Kasumi-1 (cell line): ENCODE measurements at regions not wholly inside any gene's neighbourhood (a gene's known extent, or its start where the extent isn't known, plus 50 kb on each side); places are given as distances from the start of the nearest gene placed in this dataset.
"Not testable (repeated sequence)": the region's sequence is repeated elsewhere in the genome, so short reads cannot be mapped to it uniquely, and the experiment has no call there.

ENCODE experiments used
- DNase-seq, 2 experiments: peaks; one replicate each; lab custom pipeline; 2025; lab: John Stamatoyannopoulos, UW

GRCh38 chr10:9848981-9849380, 1168.7 kb upstream of the CELF2 start:
- no peak for DNase-seq

- no peak for DNase-seq
Observed at GRCh38 chr10:9850415-9850814, 1167.3 kb upstream of the CELF2 start.

GRCh38 chr10:9851808-9852207, 1165.9 kb upstream of the CELF2 start:
- peak; percentile 10 to 16 for DNase-seq

GRCh38 chr10:9853405-9854355, 1164.0 kb upstream of the CELF2 start:
- no peak for DNase-seq

GRCh38 chr10:9855451-9855850, 1162.2 kb upstream of the CELF2 start:
- not testable (repeated sequence) for DNase-seq

- no peak for DNase-seq
Observed at GRCh38 chr10:9858816-9859215, 1158.9 kb upstream of the CELF2 start.

GRCh38 chr10:9860045-9860444, 1157.6 kb upstream of the CELF2 start:
- DNase-seq, result no peak

GRCh38 chr10:9863559-9864121, 1154.0 kb upstream of the CELF2 start:
- no peak for DNase-seq

- DNase-seq, result no peak
Observed at GRCh38 chr10:9868499-9868898, 1149.2 kb upstream of the CELF2 start.

- DNase-seq, result peak; percentile 69 to 79
Observed at GRCh38 chr10:9869205-9869604, 1148.5 kb upstream of the CELF2 start.

- no peak for DNase-seq
Observed at GRCh38 chr10:9869606-9870176, 1148.0 kb upstream of the CELF2 start.

- DNase-seq, result no peak
Observed at GRCh38 chr10:9875353-9875752, 1142.3 kb upstream of the CELF2 start.

- DNase-seq, result no peak
Observed at GRCh38 chr10:9877978-9878377, 1139.7 kb upstream of the CELF2 start.

- no peak for DNase-seq
Observed at GRCh38 chr10:9878383-9878782, 1139.3 kb upstream of the CELF2 start.

GRCh38 chr10:9885761-9886160, 1131.9 kb upstream of the CELF2 start:
- peak; percentile 66 to 79 for DNase-seq

- DNase-seq, result no peak
Observed at GRCh38 chr10:9886772-9887171, 1130.9 kb upstream of the CELF2 start.

GRCh38 chr10:9895453-9895852, 1122.2 kb upstream of the CELF2 start:
- no peak for DNase-seq

- DNase-seq, result no peak
Observed at GRCh38 chr10:9895981-9896380, 1121.7 kb upstream of the CELF2 start.

- no peak for DNase-seq
Observed at GRCh38 chr10:9898633-9899395, 1118.9 kb upstream of the CELF2 start.

- no peak for DNase-seq
Observed at GRCh38 chr10:9900751-9901150, 1116.9 kb upstream of the CELF2 start.

GRCh38 chr10:9901971-9902370, 1115.7 kb upstream of the CELF2 start:
- no peak for DNase-seq

GRCh38 chr10:9910446-9910845, 1107.2 kb upstream of the CELF2 start:
- no peak for DNase-seq
